ENCODE measurements at regions not wholly inside any gene's neighbourhood (a gene's known extent, or its start where the extent isn't known, plus 50 kb on each side); places are given as distances from the start of the nearest gene placed in this dataset.

DNA sequence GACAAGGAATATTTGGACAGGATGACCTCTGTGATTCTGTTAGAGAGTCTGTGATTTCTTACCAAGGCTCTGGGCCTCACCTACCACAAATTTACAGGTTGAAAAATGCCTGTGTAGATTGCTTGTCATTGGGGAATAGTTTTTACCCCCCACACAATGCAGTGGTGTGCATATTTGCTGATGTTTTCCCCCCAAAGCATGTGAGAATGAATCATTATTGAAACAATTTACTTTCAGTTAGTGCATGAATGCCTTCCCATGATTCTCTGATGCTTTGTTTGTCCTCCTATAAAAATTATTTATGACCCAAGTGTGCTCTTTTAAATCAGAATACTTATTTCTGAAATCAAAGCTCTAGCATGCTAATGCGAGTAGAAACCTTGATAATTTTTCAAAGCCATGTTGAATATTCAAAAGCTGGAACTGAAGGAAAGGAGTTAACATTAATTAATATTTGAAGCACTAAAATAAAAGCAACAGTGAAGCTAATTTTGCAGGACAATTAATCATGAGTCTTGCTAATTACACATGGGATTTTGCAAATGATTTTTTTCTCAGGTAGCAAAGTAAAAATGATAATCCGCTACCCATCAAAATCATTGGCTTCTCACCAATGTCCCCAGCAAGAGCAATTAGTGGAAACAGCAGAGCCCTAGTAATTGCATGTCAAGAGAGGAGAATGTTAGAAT is 361.2 kb upstream of the HNRNPA3 start:
- Histone ChIP-seq H3K9me3 (no peaks in the 10 kb centered on the region), H3K36me3 (no peaks in the 10 kb centered on the region), H3K4me3 (ENCODE audit: low read depth, low read length) (no peak overlapping the region), H3K4me1 (peaks cover 12% of the 10 kb centered on the region), H3K27me3 (no peaks in the 10 kb centered on the region)
- TF ChIP-seq, protein P1, sequence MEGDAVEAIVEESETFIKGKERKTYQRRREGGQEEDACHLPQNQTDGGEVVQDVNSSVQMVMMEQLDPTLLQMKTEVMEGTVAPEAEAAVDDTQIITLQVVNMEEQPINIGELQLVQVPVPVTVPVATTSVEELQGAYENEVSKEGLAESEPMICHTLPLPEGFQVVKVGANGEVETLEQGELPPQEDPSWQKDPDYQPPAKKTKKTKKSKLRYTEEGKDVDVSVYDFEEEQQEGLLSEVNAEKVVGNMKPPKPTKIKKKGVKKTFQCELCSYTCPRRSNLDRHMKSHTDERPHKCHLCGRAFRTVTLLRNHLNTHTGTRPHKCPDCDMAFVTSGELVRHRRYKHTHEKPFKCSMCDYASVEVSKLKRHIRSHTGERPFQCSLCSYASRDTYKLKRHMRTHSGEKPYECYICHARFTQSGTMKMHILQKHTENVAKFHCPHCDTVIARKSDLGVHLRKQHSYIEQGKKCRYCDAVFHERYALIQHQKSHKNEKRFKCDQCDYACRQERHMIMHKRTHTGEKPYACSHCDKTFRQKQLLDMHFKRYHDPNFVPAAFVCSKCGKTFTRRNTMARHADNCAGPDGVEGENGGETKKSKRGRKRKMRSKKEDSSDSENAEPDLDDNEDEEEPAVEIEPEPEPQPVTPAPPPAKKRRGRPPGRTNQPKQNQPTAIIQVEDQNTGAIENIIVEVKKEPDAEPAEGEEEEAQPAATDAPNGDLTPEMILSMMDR (IDR thresholded peaks at IDR 0.05; ENCODE audit: low read depth, low read length): no peak
- no peak for DNase-seq

DNA sequence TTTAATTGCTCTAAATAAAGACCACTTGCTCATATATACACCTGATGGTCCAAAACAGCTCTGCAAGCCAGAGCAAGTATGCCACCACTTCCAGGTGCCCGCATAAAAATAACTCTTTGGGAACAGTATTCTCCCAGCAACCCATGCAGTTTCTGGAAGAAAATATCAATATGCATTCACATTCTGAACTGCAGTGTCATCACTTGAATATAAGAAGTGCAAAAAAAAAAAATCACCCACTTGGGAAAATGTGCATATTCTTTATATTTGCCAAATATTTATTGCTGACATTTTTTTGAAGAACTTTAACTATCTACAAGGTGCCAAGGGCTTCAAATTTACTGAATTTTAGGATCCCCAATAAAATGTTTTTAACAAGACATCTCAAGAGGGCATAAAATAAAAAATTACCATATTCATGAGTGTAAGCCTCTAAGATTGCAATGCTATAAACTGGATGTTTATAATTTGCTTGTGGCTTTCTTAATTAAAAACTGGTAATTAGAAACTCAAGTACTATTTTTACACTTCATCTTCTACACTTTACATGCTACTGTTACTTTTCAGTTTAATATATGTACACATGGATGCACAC is 360.6 kb upstream of the HNRNPA3 start:
- H3K4me1 ChIP-seq: peaks cover 12% of the 10 kb centered on the region

DNA sequence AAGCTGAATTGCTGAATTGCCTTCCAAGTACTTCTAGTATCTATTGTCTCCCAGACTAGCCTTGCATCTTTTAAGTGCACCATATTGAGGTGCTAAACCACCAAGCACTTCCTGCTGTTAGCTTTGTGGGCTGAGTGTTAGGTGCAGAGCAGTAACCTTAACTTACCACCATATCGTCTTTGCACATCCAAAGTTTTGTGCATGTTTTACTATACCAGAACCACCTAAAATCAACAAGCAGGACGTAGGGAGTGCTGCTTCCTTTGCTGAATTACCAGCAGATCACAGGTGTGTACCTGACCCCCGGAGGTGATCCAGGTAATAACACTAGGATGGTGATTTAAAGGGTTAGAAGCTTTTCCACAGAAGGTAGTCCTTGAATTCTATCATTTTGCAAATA is 359.9 kb upstream of the HNRNPA3 start:
- DNase-seq: no peak
- no peaks in the 10 kb centered on the region for H3K36me3 ChIP-seq
- TF ChIP-seq, protein P1 (IDR thresholded peaks at IDR 0.05; ENCODE audit: low read depth, low read length): no peak
- peaks cover 12% of the 10 kb centered on the region for H3K4me1 ChIP-seq
- no peak overlapping the region for H3K4me3 ChIP-seq (ENCODE audit: low read depth, low read length)
- no peaks in the 10 kb centered on the region for H3K27me3 ChIP-seq
- no peaks in the 10 kb centered on the region for H3K9me3 ChIP-seq

More for the DNA sequence above, 360.6 kb upstream of the HNRNPA3 start:
- Histone ChIP-seq H3K4me3 (ENCODE audit: low read depth, low read length) (no peak overlapping the region), H3K9me3 (no peaks in the 10 kb centered on the region), H3K36me3 (no peaks in the 10 kb centered on the region), H3K27me3 (no peaks in the 10 kb centered on the region)
- DNase-seq: no peak
- TF ChIP-seq, protein P1 (IDR thresholded peaks at IDR 0.05; ENCODE audit: low read depth, low read length): no peak

DNA sequence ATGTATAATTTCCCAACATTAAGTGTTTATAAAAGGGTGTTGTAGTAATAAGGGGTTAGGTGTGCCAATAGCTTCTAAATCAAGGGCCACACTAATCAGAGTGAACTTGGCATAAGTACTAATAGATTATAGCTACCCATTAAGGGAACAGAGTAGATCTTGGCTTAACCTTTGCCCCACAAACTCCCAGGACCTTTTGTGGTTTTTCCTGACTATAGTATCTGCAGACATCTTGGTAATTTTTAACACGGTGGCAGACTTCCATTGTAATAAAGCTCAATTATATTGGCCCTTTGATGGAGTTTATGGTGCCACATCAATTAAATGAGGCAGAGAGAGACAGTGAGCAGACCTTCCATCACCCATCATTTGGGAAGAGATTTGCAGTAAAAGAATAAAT is 358.5 kb upstream of the HNRNPA3 start:
- H3K9me3 ChIP-seq: no peaks in the 10 kb centered on the region
- no peaks in the 10 kb centered on the region for H3K36me3 ChIP-seq
- TF ChIP-seq, protein P1 (IDR thresholded peaks at IDR 0.05; ENCODE audit: low read depth, low read length): no peak
- H3K27me3 ChIP-seq: no peaks in the 10 kb centered on the region
- H3K4me1 ChIP-seq: peaks cover 6% of the 10 kb centered on the region
- DNase-seq: no peak
- H3K4me3 ChIP-seq (ENCODE audit: low read depth, low read length): no peak overlapping the region

DNA sequence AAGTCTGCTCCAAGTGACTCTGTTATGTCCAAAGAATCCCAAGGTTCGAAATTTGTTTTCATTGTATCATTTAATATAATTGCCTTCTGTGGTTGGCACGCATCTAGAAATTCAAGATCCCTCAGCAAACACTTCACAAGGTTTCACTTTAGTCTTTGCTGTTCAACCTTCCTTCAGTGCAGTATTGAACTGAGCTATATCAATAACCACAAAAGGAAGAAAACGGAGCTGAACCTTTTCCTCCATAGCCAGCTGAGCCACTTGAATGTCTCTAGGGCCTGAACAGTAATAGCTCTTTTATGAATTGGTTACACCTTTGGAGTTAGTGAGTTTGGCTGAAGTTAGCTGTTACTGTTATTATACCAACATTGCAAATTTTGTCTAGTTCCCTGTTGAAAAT is 357.7 kb upstream of the HNRNPA3 start:
- no peaks in the 10 kb centered on the region for H3K36me3 ChIP-seq
- TF ChIP-seq, protein P1 (IDR thresholded peaks at IDR 0.05; ENCODE audit: low read depth, low read length): no peak

DNA sequence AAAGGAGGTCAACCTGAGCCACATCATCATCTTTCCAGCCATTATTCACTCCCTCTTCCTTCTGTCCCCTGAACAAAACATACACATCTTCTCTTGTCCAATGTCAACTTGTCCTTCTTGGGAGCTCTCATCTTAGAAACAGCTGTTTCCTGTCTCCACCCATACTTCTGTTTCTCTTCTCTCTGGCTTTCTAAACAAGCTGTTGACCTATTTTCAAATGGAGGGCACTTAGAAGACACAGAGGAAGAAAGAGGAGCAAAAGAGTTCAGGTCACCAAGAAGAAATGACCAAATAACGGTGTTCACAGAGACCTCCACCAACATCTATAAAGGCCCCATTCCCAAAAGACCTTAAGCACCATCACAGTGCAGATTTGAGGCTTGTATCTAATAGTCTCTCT is 355.9 kb upstream of the HNRNPA3 start:
- no peak for DNase-seq
- Histone ChIP-seq H3K27me3 (no peaks in the 10 kb centered on the region), H3K4me1 (no peaks in the 10 kb centered on the region), H3K36me3 (no peaks in the 10 kb centered on the region), H3K4me3 (ENCODE audit: low read depth, low read length) (no peak overlapping the region), H3K9me3 (no peaks in the 10 kb centered on the region)
- TF ChIP-seq, protein P1 (IDR thresholded peaks at IDR 0.05; ENCODE audit: low read depth, low read length): no peak

More for the DNA sequence above, 357.7 kb upstream of the HNRNPA3 start:
- no peaks in the 10 kb centered on the region for H3K27me3 ChIP-seq
- no peak overlapping the region for H3K4me3 ChIP-seq (ENCODE audit: low read depth, low read length)
- no peak for DNase-seq
- no peaks in the 10 kb centered on the region for H3K9me3 ChIP-seq
- peaks cover 3% of the 10 kb centered on the region for H3K4me1 ChIP-seq
